Thoracic aorta (tissue), 2 donors: ENCODE measurements at regions not wholly inside any gene's neighbourhood (a gene's known extent, or its start where the extent isn't known, plus 50 kb on each side); places are given as distances from the start of the nearest gene placed in this dataset.
"Not testable (repeated sequence)": the region's sequence is repeated elsewhere in the genome, so short reads cannot be mapped to it uniquely, and the experiment has no call there.

Source experiments
- ATAC-seq: fragments of 150-250 bp; one replicate; pipeline ENCODE4 v1.8.0; 2017; ENCODE audit warnings: low read depth; ENCODE audit not compliant: insufficient number of reproducible peaks, low FRiP score
- DNase-seq: peaks from one replicate; pipeline ENCODE4 v3.0.0-alpha.2; 2020; ENCODE audit warnings: low spot score
- H3K27ac ChIP-seq, 2 donors: fragments of 200-600 bp; sonication (generic); 1 replicate in 1 of 2; 2 replicates in 1 of 2; pipeline ENCODE4 v1.5.1; 2016; ENCODE audit warnings: mild to moderate bottlenecking in 2 of 2, moderate library complexity in 2 of 2
- H3K27me3 ChIP-seq: fragments of 200-600 bp; sonication (generic); replicated peaks from 2 replicates; pipeline ENCODE4 v1.6.0; 2016; ENCODE audit warnings: mild to moderate bottlenecking; ENCODE audit not compliant: insufficient read depth
- H3K36me3 ChIP-seq: fragments of 200-600 bp; sonication (generic); one replicate; pipeline ENCODE4 v1.5.1; 2016
- H3K4me1 ChIP-seq, 2 donors: fragments of 200-600 bp; sonication (generic); 1 replicate in 1 of 2; 2 replicates in 1 of 2; pipeline versions ENCODE4 v1.5.1 to v1.6.0; 2016; ENCODE audit warnings: low read depth in 2 of 2, mild to moderate bottlenecking in 1 of 2; ENCODE audit not compliant: control insufficient read depth in 1 of 2
- H3K4me3 ChIP-seq: fragments of 200-600 bp; sonication (generic); 2 replicates; pipeline ENCODE4 v1.5.1; 2016; ENCODE audit warnings: mild to moderate bottlenecking
- H3K9me3 ChIP-seq: fragments of 200-600 bp; sonication (generic); 2 replicates; pipeline ENCODE4 v1.5.1; 2016
- TF ChIP-seq, protein P1 (sequence below): fragments of 200-600 bp; sonication (generic); IDR thresholded peaks from one replicate; pipeline ENCODE4 v1.5.1; 2019; ENCODE audit warnings: antibody characterized with exemption

GRCh38 chr12:116327992-116328391 is 50.5 kb upstream of the MED13L start:
- not testable (repeated sequence) for H3K27me3 ChIP-seq, H3K36me3 ChIP-seq, H3K4me1 ChIP-seq, DNase-seq, H3K27ac ChIP-seq, H3K4me3 ChIP-seq, H3K9me3 ChIP-seq, ATAC-seq

DNA sequence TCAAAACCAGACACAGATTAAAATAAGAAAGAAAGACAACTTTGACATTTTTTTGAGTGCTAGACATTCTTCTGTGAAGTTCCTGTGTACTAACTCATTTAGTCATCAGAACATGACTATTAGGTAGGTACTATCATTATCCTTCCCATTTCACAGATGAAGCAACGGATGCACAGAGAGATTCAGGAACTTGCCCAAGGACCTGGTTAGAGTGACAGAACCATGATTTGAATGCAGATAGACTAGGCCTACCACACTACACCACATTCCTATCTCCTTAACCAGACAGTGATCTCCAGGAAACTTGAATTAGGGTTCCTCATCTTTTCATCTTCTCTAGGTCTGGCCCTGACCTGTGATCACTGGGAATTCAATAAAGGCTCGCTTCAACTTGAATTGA is 54.4 kb upstream of the MED13L start:
- DNase-seq, result no peak
- TF ChIP-seq, protein P1, sequence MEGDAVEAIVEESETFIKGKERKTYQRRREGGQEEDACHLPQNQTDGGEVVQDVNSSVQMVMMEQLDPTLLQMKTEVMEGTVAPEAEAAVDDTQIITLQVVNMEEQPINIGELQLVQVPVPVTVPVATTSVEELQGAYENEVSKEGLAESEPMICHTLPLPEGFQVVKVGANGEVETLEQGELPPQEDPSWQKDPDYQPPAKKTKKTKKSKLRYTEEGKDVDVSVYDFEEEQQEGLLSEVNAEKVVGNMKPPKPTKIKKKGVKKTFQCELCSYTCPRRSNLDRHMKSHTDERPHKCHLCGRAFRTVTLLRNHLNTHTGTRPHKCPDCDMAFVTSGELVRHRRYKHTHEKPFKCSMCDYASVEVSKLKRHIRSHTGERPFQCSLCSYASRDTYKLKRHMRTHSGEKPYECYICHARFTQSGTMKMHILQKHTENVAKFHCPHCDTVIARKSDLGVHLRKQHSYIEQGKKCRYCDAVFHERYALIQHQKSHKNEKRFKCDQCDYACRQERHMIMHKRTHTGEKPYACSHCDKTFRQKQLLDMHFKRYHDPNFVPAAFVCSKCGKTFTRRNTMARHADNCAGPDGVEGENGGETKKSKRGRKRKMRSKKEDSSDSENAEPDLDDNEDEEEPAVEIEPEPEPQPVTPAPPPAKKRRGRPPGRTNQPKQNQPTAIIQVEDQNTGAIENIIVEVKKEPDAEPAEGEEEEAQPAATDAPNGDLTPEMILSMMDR, result no peak

DNA sequence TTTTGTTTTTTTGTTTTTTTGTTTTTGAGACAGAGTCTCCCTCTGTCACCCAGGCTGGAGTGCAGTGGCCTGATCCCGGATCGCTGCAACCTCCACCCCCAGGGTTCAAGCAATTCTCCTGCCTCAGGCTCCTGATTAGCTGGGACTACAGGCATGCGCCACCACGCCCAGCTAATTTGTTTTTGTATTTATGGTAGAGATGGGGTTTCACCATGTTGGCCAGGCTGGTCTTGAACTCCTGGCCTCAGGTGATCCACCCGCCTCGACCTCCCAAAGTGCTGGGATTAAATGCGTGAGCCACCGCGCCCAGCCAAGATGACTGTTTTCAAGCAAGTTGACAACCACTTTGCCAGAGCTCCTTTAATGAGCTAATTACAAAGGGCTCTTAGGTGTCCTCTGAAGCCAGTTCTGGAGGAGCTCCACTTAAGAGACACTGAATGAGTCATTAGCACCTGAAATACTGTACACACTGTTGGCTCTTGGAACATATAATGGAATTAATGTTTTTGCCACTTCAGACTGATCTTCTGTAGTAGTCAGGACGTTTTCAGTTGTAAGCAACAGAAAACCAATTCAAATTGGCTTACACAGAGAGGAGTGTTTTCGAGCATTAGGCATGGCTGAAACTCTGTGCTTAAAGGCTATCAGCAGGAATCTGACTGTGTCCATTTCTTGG is 55.4 kb upstream of the MED13L start:
- H3K27me3 ChIP-seq, result no peaks in the 10 kb centered on the region
- no peaks in the 10 kb centered on the region for H3K9me3 ChIP-seq
- no peaks in the 10 kb centered on the region for H3K4me1 ChIP-seq
- ATAC-seq (no peak), DNase-seq (no peak)
- no peak overlapping the region for H3K27ac ChIP-seq
- TF ChIP-seq, protein P1, result no peak
- H3K4me3 ChIP-seq, result no peak overlapping the region
- no peaks in the 10 kb centered on the region for H3K36me3 ChIP-seq

More for the DNA sequence above, 54.4 kb upstream of the MED13L start:
- H3K27ac ChIP-seq, result no peak overlapping the region
- no peak for ATAC-seq
- H3K36me3 ChIP-seq, result no peaks in the 10 kb centered on the region
- H3K9me3 ChIP-seq, result no peaks in the 10 kb centered on the region
- no peaks in the 10 kb centered on the region for H3K4me1 ChIP-seq
- no peaks in the 10 kb centered on the region for H3K27me3 ChIP-seq
- no peak overlapping the region for H3K4me3 ChIP-seq

DNA sequence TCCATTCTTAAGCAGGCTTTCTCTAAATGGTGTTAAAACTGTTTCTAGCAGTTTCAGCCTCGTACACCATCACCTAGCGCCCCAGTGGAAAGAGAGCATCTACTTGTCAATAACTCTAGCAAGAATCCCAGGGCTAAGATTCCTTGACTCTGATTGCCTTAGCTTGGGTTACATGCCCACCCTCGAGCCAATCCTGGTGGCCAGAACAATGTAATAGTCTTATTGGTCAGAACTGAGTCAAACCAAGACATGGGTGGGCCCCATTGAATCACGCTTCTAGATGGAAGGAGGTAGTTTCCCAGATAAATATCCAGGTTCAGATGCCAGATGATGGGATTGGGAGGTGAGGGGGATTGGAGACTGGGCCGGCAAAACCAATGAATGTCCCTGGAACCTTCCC is 55.9 kb upstream of the MED13L start:
- TF ChIP-seq, protein P1, result no peak

DNA sequence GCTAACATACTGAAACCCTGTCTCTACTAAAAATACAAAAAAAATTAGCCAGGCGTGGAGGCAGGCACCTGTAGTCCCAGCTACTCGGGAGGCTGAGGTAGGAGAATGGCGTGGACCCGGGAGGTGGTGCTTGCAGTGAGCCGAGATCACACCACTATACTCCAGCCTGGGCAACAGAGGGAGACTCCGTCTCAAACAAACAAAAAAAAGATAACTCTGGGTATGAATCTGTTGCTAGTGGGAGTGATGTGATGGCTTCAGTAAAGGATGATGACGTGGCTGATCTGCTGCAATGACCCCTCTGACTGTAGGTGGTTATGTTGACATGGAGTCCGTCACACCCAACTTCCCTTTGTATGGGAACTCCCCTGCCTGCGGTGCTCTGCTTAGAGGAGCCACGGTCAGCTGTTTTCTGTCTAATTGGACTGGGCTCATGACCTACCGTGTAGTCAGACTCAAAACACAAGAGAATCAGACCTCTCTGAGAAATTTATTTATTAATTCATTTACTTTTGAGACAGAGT is 59.1 kb upstream of the MED13L start:
- H3K9me3 ChIP-seq, result no peaks in the 10 kb centered on the region
- H3K27ac ChIP-seq, result no peak overlapping the region
- H3K4me3 ChIP-seq, result no peak overlapping the region
- H3K4me1 ChIP-seq, result no peaks in the 10 kb centered on the region
- DNase-seq (no peak), ATAC-seq (no peak)
- no peaks in the 10 kb centered on the region for H3K27me3 ChIP-seq
- H3K36me3 ChIP-seq, result no peaks in the 10 kb centered on the region
- TF ChIP-seq, protein P1, result no peak

More for the DNA sequence above, 55.9 kb upstream of the MED13L start:
- Histone ChIP-seq H3K27ac (no peak overlapping the region), H3K4me3 (no peak overlapping the region), H3K4me1 (no peaks in the 10 kb centered on the region), H3K36me3 (no peaks in the 10 kb centered on the region), H3K9me3 (no peaks in the 10 kb centered on the region), H3K27me3 (no peaks in the 10 kb centered on the region)
- ATAC-seq (no peak), DNase-seq (no peak)

- H3K4me1 ChIP-seq, result no peaks in the 10 kb centered on the region
- DNase-seq, result no peak
- no peaks in the 10 kb centered on the region for H3K36me3 ChIP-seq
- TF ChIP-seq, protein P1, result no peak
- H3K9me3 ChIP-seq, result no peaks in the 10 kb centered on the region
- no peaks in the 10 kb centered on the region for H3K27me3 ChIP-seq
- ATAC-seq, result no peak
- H3K27ac ChIP-seq, result no peak overlapping the region
- H3K4me3 ChIP-seq, result no peak overlapping the region
Measured at GRCh38 chr12:116337312-116337711, 59.8 kb upstream of the MED13L start.
